CD4-positive, alpha-beta T cell (primary cell): ENCODE measurements at regions not wholly inside any gene's neighbourhood (a gene's known extent, or its start where the extent isn't known, plus 50 kb on each side); places are given as distances from the start of the nearest gene placed in this dataset.

Experiments used
- ATAC-seq: fragments of 200-7000 bp; cut with Tn5 transposase; one replicate; pipeline ENCODE4 v1.10.0; 2022; ENCODE audit warnings: mild to moderate bottlenecking; ENCODE audit not compliant: poor library complexity
- CTCF ChIA-PET: fragments of 350-600 bp; sonication (Branson Sonifier 250); formaldehyde crosslinking; loops from one replicate; lab custom pipeline; 2021; ENCODE audit warnings: antibody characterized with exemption, inconsistent platforms; lab: Charles Lee
- POLR2A ChIA-PET: fragments of 350-600 bp; sonication (Branson Sonifier 250); formaldehyde crosslinking; loops from one replicate; lab custom pipeline; 2021; ENCODE audit warnings: antibody characterized with exemption, inconsistent platforms; lab: Charles Lee
- DNase-seq, 14 experiments: peaks; one replicate each; pipeline ENCODE4 v3.0.0-alpha.2; 2013 to 2020; ENCODE audit warnings: mixed read lengths in 2 of 14
- H3K27ac ChIP-seq, 2 donors: one replicate each; pipeline versions ENCODE4 v1.5.1 to v1.7.0; 2013; ENCODE audit warnings: low read length in 2 of 2, low read depth in 1 of 2, mild to moderate bottlenecking in 1 of 2
- H3K27me3 ChIP-seq, 2 experiments: 1 replicate in 1 of 2; 2 replicates in 1 of 2; pipeline versions ENCODE4 v1.6.1 to v1.7.0; 2013; ENCODE audit warnings: low read length in 2 of 2, control low read depth in 1 of 2, mild to moderate bottlenecking in 1 of 2, moderate library complexity in 1 of 2; ENCODE audit not compliant: insufficient read depth in 2 of 2, control insufficient read depth in 1 of 2
- H3K36me3 ChIP-seq: one replicate; pipeline ENCODE4 v1.6.1; 2013; ENCODE audit warnings: low read length, control low read depth; ENCODE audit not compliant: insufficient read depth
- H3K4me1 ChIP-seq: one replicate; pipeline ENCODE4 v1.6.1; 2013; ENCODE audit warnings: low read length, control low read depth; ENCODE audit not compliant: insufficient read depth
- H3K4me3 ChIP-seq: one replicate; pipeline ENCODE4 v1.5.1; 2013; ENCODE audit warnings: mild to moderate bottlenecking, low read length, moderate library complexity
- H3K9me3 ChIP-seq, 2 experiments: 1 replicate in 1 of 2; 2 replicates in 1 of 2; pipeline versions ENCODE4 v1.6.1 to v1.7.0; 2013; ENCODE audit warnings: low read length in 2 of 2, mild to moderate bottlenecking in 2 of 2, control low read depth in 1 of 2, moderate library complexity in 1 of 2; ENCODE audit not compliant: control insufficient read depth in 1 of 2, insufficient read depth in 1 of 2
- H3K27ac Mint-ChIP-seq: one replicate; pipeline ENCODE4 v1.8.0; 2020; ENCODE audit warnings: mixed read lengths
- H3K27me3 Mint-ChIP-seq: one replicate; pipeline ENCODE4 v1.8.0; 2021; ENCODE audit warnings: mixed read lengths
- H3K36me3 Mint-ChIP-seq: one replicate; pipeline ENCODE4 v1.8.0; 2021; ENCODE audit warnings: low read depth, mixed read lengths
- H3K4me1 Mint-ChIP-seq: one replicate; pipeline ENCODE4 v1.8.0; 2021; ENCODE audit warnings: low read depth, mixed read lengths
- H3K4me3 Mint-ChIP-seq: one replicate; pipeline ENCODE4 v1.8.0; 2020; ENCODE audit warnings: mild to moderate bottlenecking, mixed read lengths
- H3K9me3 Mint-ChIP-seq: one replicate; pipeline ENCODE4 v1.8.0; 2020; ENCODE audit warnings: mixed read lengths
- CTCF ChIP-seq: fragments of 200-600 bp; IDR thresholded peaks from one replicate; pipeline ENCODE4 v1.8.0; 2022; ENCODE audit warnings: antibody characterized with exemption, mild to moderate bottlenecking
- intact Hi-C, 2 experiments: fragments of 100-400 bp; cut with DNase I in 1 of 2; cut with micrococcal nuclease in 1 of 2; formaldehyde crosslinking; loops; one replicate each; pipeline versions ENCODE4 v1.15.1 to v1.9.0; 2023 to 2025; cut with DNase I, micrococcal nuclease

- Mint-ChIP-seq H3K9me3 (no peaks in the 10 kb centered on the region), H3K4me1 (peaks cover 23% of the 10 kb centered on the region), H3K4me3 (peak overlapping the region; percentile 83), H3K36me3 (peaks cover 6% of the 10 kb centered on the region), H3K27ac (peak overlapping the region; percentile 14), H3K27me3 (peaks cover 14% of the 10 kb centered on the region)
- intact Hi-C loops: no loop called here
- Histone ChIP-seq H3K36me3 (no peaks in the 10 kb centered on the region), H3K9me3 (no peaks in the 10 kb centered on the region), H3K27ac (no peak overlapping the region), H3K4me1 (peaks cover 14% of the 10 kb centered on the region), H3K4me3 (no peak overlapping the region), H3K27me3 (peaks cover 0 to 8% of the 10 kb centered on the region in 2 experiments)
- TF ChIP-seq CTCF: peak; percentile 80
- no peak for ATAC-seq
- POLR2A ChIA-PET: no interaction called here
- peak; percentile 25 to 83 (median 44) for DNase-seq
- CTCF ChIA-PET: no interaction called here
These were observed 162.5 kb upstream of the CHRNA7 start for GRCh38 chr15:31867536-31868442.

DNA sequence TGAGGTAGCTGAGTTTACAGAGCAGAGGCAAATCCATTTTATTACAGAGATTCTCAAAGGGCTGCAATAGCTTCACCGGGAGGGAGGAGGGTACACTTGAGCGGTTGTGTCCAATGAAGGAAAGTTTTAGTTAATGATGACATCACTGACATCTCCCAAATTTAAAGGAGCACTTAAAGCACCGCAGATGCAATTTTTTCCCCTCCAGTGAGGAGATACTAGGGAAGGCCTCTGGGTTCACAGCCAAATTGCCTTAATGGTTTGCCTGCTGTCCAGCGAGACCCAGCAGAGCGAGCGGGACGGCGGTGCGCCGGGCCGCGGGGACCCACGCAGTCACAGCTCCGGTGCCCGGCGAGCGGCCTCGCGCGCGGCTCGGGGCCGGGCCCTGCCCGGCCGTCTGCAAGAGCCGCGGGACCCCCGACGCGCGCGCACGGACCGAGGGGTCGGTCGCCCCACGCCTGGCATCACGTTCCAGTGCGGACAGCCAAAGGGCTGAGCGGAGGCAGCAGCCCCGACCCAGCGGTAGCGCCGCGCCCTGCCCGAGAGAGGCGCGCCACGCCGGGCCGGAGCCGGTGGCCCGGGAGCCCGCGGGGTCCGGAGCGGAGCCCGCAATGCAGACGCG is 160.5 kb upstream of the CHRNA7 start:
- H3K9me3 Mint-ChIP-seq: no peaks in the 10 kb centered on the region
- H3K27ac Mint-ChIP-seq: peak overlapping the region; percentile 77
- Histone ChIP-seq H3K27ac (no peak overlapping the region), H3K4me1 (peaks cover 14% of the 10 kb centered on the region), H3K9me3 (no peaks in the 10 kb centered on the region), H3K27me3 (peaks cover 0 to 8% of the 10 kb centered on the region in 2 experiments), H3K36me3 (no peaks in the 10 kb centered on the region), H3K4me3 (peak overlapping the region; percentile 21)
- no peak for TF ChIP-seq CTCF
- intact Hi-C loops: loop anchor here in 1 of 2 experiments (5.0 to 10.0 kb wide), 3 partner anchors 387 to 875 kb away; partner anchors contain the start of genes KLF13 and MTMR10
- ATAC-seq (no peak), DNase-seq (peak in 2 of 14 experiments; percentile 2 to 11)
- CTCF ChIA-PET: no interaction called here
- H3K36me3 Mint-ChIP-seq: peaks cover 6% of the 10 kb centered on the region
- peaks cover 23% of the 10 kb centered on the region for H3K4me1 Mint-ChIP-seq
- peak overlapping the region; percentile 87 for H3K4me3 Mint-ChIP-seq
- no peaks in the 10 kb centered on the region for H3K27me3 Mint-ChIP-seq
- POLR2A ChIA-PET: no interaction called here

GRCh38 chr15:31870328-31871165 is 159.8 kb upstream of the CHRNA7 start, which contains the start of gene OTUD7A:
TSS of gene OTUD7A (minus strand) at chr15:31870673.
- Mint-ChIP-seq H3K9me3 (no peaks in the 10 kb centered on the region), H3K4me1 (peaks cover 23% of the 10 kb centered on the region), H3K36me3 (peaks cover 6% of the 10 kb centered on the region), H3K27ac (peak within 1 kb of the TSS; percentile 77), H3K27me3 (no peaks in the 10 kb centered on the region), H3K4me3 (peak within 1 kb of the TSS; percentile 87)
- Histone ChIP-seq H3K4me1 (peaks cover 14% of the 10 kb centered on the region), H3K36me3 (no peaks in the 10 kb centered on the region), H3K4me3 (peak within 1 kb of the TSS; percentile 66), H3K9me3 (no peaks in the 10 kb centered on the region), H3K27ac (no peak within 1 kb of the TSS), H3K27me3 (peaks cover 0 to 8% of the 10 kb centered on the region in 2 experiments)
- intact Hi-C loops: loop anchor here in 1 of 2 experiments (5.0 to 10.0 kb wide), 3 partner anchors 388 to 876 kb away; partner anchors contain the start of genes KLF13 and MTMR10
- ATAC-seq (peak; percentile 83), DNase-seq (peak; percentile 69 to 95 (median 82))
- no peak for TF ChIP-seq CTCF
- POLR2A ChIA-PET: no interaction called here
- CTCF ChIA-PET: no interaction called here
